ENCODE measurements at regions not wholly inside any gene's neighbourhood (a gene's known extent, or its start where the extent isn't known, plus 50 kb on each side); places are given as distances from the start of the nearest gene placed in this dataset.

GRCh38 chr10:61835946-61836887, 65.3 kb upstream of the ARID5B start (continued):
- TF ChIP-seq FOSL2 (IDR thresholded peaks at IDR 0.05; ENCODE audit: borderline replicate concordance, low read depth), result no peak
- no peak for TF ChIP-seq REST (IDR thresholded peaks at IDR 0.05; ENCODE audit: low read depth, low read length)
- no peak for TF ChIP-seq FOXJ3 (CRISPR knock-in tag; IDR thresholded peaks at IDR 0.05)
- 0 out of 2 replicates have a peak, but pooled peaks have one; percentile 23 for TF ChIP-seq MAX (IDR thresholded peaks at IDR 0.05; ENCODE audit: low read depth)
- TF ChIP-seq TEAD4 (IDR thresholded peaks at IDR 0.05; ENCODE audit: borderline replicate concordance, insufficient read depth), result no peak
- TF ChIP-seq SIN3A (IDR thresholded peaks at IDR 0.05; ENCODE audit: borderline replicate concordance, low read depth, low read length), result no peak
- no peak for TF ChIP-seq NRF1 (IDR thresholded peaks at IDR 0.05; ENCODE audit: low read depth, low read length)

GRCh38 chr10:61836888-61837754, 64.4 kb upstream of the ARID5B start:
- 0 out of 2 replicates have a peak, but pooled peaks have one; percentile 31 for TF ChIP-seq MAX (IDR thresholded peaks at IDR 0.05; ENCODE audit: low read depth)
- TF ChIP-seq EP300 (IDR thresholded peaks at IDR 0.05; ENCODE audit: borderline replicate concordance in 1 of 2, low read depth in 1 of 2, low read length in 1 of 2), result peak; percentile 11 to 82; a peak in 2 of 4 replicates
- TF ChIP-seq MEF2A (IDR thresholded peaks at IDR 0.05; ENCODE audit: borderline replicate concordance, low read depth), result peak; percentile 85
- peak; percentile 79 for TF ChIP-seq TEAD4 (IDR thresholded peaks at IDR 0.05; ENCODE audit: borderline replicate concordance, insufficient read depth)
- TF ChIP-seq, protein P1, sequence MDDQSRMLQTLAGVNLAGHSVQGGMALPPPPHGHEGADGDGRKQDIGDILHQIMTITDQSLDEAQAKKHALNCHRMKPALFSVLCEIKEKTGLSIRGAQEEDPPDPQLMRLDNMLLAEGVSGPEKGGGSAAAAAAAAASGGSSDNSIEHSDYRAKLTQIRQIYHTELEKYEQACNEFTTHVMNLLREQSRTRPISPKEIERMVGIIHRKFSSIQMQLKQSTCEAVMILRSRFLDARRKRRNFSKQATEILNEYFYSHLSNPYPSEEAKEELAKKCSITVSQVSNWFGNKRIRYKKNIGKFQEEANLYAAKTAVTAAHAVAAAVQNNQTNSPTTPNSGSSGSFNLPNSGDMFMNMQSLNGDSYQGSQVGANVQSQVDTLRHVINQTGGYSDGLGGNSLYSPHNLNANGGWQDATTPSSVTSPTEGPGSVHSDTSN (IDR thresholded peaks at IDR 0.05), result peak; percentile 29; the same call in 1 of the 2 replicates
- TF ChIP-seq, protein P2, sequence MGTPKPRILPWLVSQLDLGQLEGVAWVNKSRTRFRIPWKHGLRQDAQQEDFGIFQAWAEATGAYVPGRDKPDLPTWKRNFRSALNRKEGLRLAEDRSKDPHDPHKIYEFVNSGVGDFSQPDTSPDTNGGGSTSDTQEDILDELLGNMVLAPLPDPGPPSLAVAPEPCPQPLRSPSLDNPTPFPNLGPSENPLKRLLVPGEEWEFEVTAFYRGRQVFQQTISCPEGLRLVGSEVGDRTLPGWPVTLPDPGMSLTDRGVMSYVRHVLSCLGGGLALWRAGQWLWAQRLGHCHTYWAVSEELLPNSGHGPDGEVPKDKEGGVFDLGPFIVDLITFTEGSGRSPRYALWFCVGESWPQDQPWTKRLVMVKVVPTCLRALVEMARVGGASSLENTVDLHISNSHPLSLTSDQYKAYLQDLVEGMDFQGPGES (IDR thresholded peaks at IDR 0.05; ENCODE audit: low read depth, low read length), result no peak
- TF ChIP-seq SIN3A (IDR thresholded peaks at IDR 0.05; ENCODE audit: borderline replicate concordance, low read depth, low read length), result no peak
- TF ChIP-seq FOSL2 (IDR thresholded peaks at IDR 0.05; ENCODE audit: borderline replicate concordance, low read depth), result peak; percentile 89
- TF ChIP-seq JUND (IDR thresholded peaks at IDR 0.05), result peak; percentile 88
- TF ChIP-seq FOXJ3 (CRISPR knock-in tag; IDR thresholded peaks at IDR 0.05), result no peak
- peak; percentile 76 for TF ChIP-seq TCF12 (IDR thresholded peaks at IDR 0.05)
- no peak for TF ChIP-seq NRF1 (IDR thresholded peaks at IDR 0.05; ENCODE audit: low read depth, low read length)
- 0 out of 2 replicates have a peak, but pooled peaks have one; percentile 37 for TF ChIP-seq RXRA (IDR thresholded peaks at IDR 0.05; ENCODE audit: borderline replicate concordance, low read depth)
- TF ChIP-seq FOXM1 (IDR thresholded peaks at IDR 0.05; ENCODE audit: low read depth), result 0 out of 2 replicates have a peak, but pooled peaks have one; percentile 16
- peak; percentile 72 for TF ChIP-seq NFIC (IDR thresholded peaks at IDR 0.05; ENCODE audit: borderline replicate concordance)
- TF ChIP-seq POLR2AphosphoS5 (IDR thresholded peaks at IDR 0.05; ENCODE audit: low read depth, low read length), result peak; percentile 22; the same call in 1 of the 2 replicates
- ChIA-PET CTCF (interaction anchor here (0.8 to 2.1 kb wide), 10 partner anchors 28 to 408 kb away, joined by 3 to 7 read pairs (median 4); no protein-coding TSS in a partner anchor), POLR2A (no interaction called here)
- Histone ChIP-seq H3K4me2 (peak overlapping the region; percentile 71), H3K79me2 (ENCODE audit: insufficient read depth) (no peaks in the 10 kb centered on the region), H3K36me3 (replicated peaks in 1 of 2; ENCODE audit: control insufficient read depth in 1 of 2, insufficient read depth in 2 of 2, low read length in 1 of 2) (no peaks in the 10 kb centered on the region), H3F3A (replicated peaks; ENCODE audit: insufficient read depth) (peaks cover 24% of the 10 kb centered on the region), H3K27ac (ENCODE audit: low read depth in 2 of 2, low read length in 1 of 2) (peak overlapping the region; percentile 89 to 93), H3K9me3 (no peaks in the 10 kb centered on the region), H3K9me2 (no peaks in the 10 kb centered on the region), H3K9ac (peak overlapping the region; percentile 55), H3K4me1 (ENCODE audit: control insufficient read depth in 1 of 2, insufficient read depth in 2 of 2, low read depth in 1 of 2, low read length in 1 of 2) (peaks cover 21 to 32% of the 10 kb centered on the region in 2 experiments), H3K4me3 (ENCODE audit: low read depth in 2 of 2, low read length in 1 of 2) (peak overlapping the region; percentile 9 to 39; a peak in 1 of 4 replicates), H4K20me1 (ENCODE audit: insufficient read depth) (no peaks in the 10 kb centered on the region), H2AFZ (ENCODE audit: low read depth) (peak overlapping the region; percentile 37; the same call in 1 of the 2 replicates), H3K27me3 (ENCODE audit: insufficient read depth) (no peaks in the 10 kb centered on the region)
- WGBS (ENCODE audit: low lambda C conversion rate), result 6% methylated on average over 4 of the region's 4 CpGs
- DNase-seq, result no peak
